ENCODE measurements at regions not wholly inside any gene's neighbourhood (a gene's known extent, or its start where the extent isn't known, plus 50 kb on each side); places are given as distances from the start of the nearest gene placed in this dataset.
"Not testable (repeated sequence)": the region's sequence is repeated elsewhere in the genome, so short reads cannot be mapped to it uniquely, and the experiment has no call there.

- DNase-seq = no peak
Observed at GRCh38 chr10:8825611-8826010, 771.1 kb downstream of the GATA3 start.

- no peak for DNase-seq
Observed at GRCh38 chr10:8829592-8829991, 775.1 kb downstream of the GATA3 start.

GRCh38 chr10:8830048-8830447, 775.6 kb downstream of the GATA3 start:
- no peak for DNase-seq

- no peak for DNase-seq
Observed at GRCh38 chr10:8830876-8831275, 776.4 kb downstream of the GATA3 start.

GRCh38 chr10:8835453-8836167, 781.1 kb downstream of the GATA3 start:
- no peak for DNase-seq

GRCh38 chr10:8840356-8840755, 785.9 kb downstream of the GATA3 start:
- DNase-seq = no peak

GRCh38 chr10:8844141-8844540, 789.7 kb downstream of the GATA3 start:
- no peak for DNase-seq

GRCh38 chr10:8852546-8852945, 798.1 kb downstream of the GATA3 start:
- no peak for DNase-seq

- no peak for DNase-seq
Observed at GRCh38 chr10:8853048-8853447, 798.6 kb downstream of the GATA3 start.

- DNase-seq = not testable (repeated sequence)
Observed at GRCh38 chr10:8868924-8869323, 814.4 kb downstream of the GATA3 start.

GRCh38 chr10:8873310-8873709, 818.8 kb downstream of the GATA3 start:
- DNase-seq = no peak

- DNase-seq = no peak
Observed at GRCh38 chr10:8874268-8874667, 819.8 kb downstream of the GATA3 start.

- DNase-seq = no peak
Observed at GRCh38 chr10:8874972-8875371, 820.5 kb downstream of the GATA3 start.

- DNase-seq = no peak
Observed at GRCh38 chr10:8876171-8876570, 821.7 kb downstream of the GATA3 start.

- no peak for DNase-seq
Observed at GRCh38 chr10:8889538-8889937, 835.0 kb downstream of the GATA3 start.

- DNase-seq = no peak
Observed at GRCh38 chr10:8893102-8893501, 838.6 kb downstream of the GATA3 start.

GRCh38 chr10:8894148-8894547, 839.7 kb downstream of the GATA3 start:
- DNase-seq = no peak

GRCh38 chr10:8897769-8898168, 843.3 kb downstream of the GATA3 start:
- no peak for DNase-seq

GRCh38 chr10:8898745-8899330, 844.4 kb downstream of the GATA3 start:
- no peak for DNase-seq

- no peak for DNase-seq
Observed at GRCh38 chr10:8902926-8903325, 848.4 kb downstream of the GATA3 start.

GRCh38 chr10:8908013-8908412, 853.5 kb downstream of the GATA3 start:
- DNase-seq = no peak

GRCh38 chr10:8910314-8910713, 855.8 kb downstream of the GATA3 start:
- no peak for DNase-seq

- DNase-seq = no peak
Observed at GRCh38 chr10:8911032-8911431, 856.5 kb downstream of the GATA3 start.

GRCh38 chr10:8912108-8912507, 857.6 kb downstream of the GATA3 start:
- DNase-seq = no peak

- no peak for DNase-seq
Observed at GRCh38 chr10:8913720-8914119, 859.2 kb downstream of the GATA3 start.
